GM18909 (cell line): ENCODE measurements at regions not wholly inside any gene's neighbourhood (a gene's known extent, or its start where the extent isn't known, plus 50 kb on each side); places are given as distances from the start of the nearest gene placed in this dataset.
"Not testable (repeated sequence)": the region's sequence is repeated elsewhere in the genome, so short reads cannot be mapped to it uniquely, and the experiment has no call there.

Source experiments
- ATAC-seq: cut with Tn5 transposase; IDR thresholded peaks from one replicate; pipeline ENCODE4 v1.9.1; 2021; ENCODE audit warnings: mild to moderate bottlenecking; ENCODE audit not compliant: unreplicated experiment, poor library complexity

- ATAC-seq, result no peak
Measured at GRCh38 chr3:194189243-194189791, 53.4 kb downstream of the HES1 start.

GRCh38 chr3:194191850-194192249 is 55.9 kb downstream of the HES1 start:
- not testable (repeated sequence) for ATAC-seq

- no peak for ATAC-seq
Measured at GRCh38 chr3:194194051-194194756, 58.3 kb downstream of the HES1 start.

GRCh38 chr3:194194757-194195085 is 58.8 kb downstream of the HES1 start:
- no peak for ATAC-seq

- ATAC-seq, result no peak
Measured at GRCh38 chr3:194195611-194196010, 59.7 kb downstream of the HES1 start.

- no peak for ATAC-seq
Measured at GRCh38 chr3:194196876-194197275, 60.9 kb downstream of the HES1 start.

- ATAC-seq, result no peak
Measured at GRCh38 chr3:194197396-194197960, 61.5 kb downstream of the HES1 start.

- no peak for ATAC-seq
Measured at GRCh38 chr3:194197981-194198695, 62.2 kb downstream of the HES1 start.

- ATAC-seq, result no peak
Measured at GRCh38 chr3:194198938-194199337, 63.0 kb downstream of the HES1 start.

GRCh38 chr3:194200422-194201081 is 64.6 kb downstream of the HES1 start:
- no peak for ATAC-seq

GRCh38 chr3:194201953-194202666 is 66.2 kb downstream of the HES1 start:
- ATAC-seq, result no peak

GRCh38 chr3:194203482-194204041 is 67.6 kb downstream of the HES1 start:
- ATAC-seq, result peak; percentile 43

- ATAC-seq, result peak; percentile 47
Measured at GRCh38 chr3:194204042-194204987, 68.4 kb downstream of the HES1 start.

GRCh38 chr3:194205675-194206133 is 69.8 kb downstream of the HES1 start:
- ATAC-seq, result no peak

GRCh38 chr3:194206320-194206719 is 70.4 kb downstream of the HES1 start:
- no peak for ATAC-seq

- ATAC-seq, result no peak
Measured at GRCh38 chr3:194208709-194209108, 72.8 kb downstream of the HES1 start.

GRCh38 chr3:194212161-194212844 is 76.4 kb downstream of the HES1 start:
- no peak for ATAC-seq

GRCh38 chr3:194212845-194213331 is 76.9 kb downstream of the HES1 start:
- ATAC-seq, result no peak
